HG03159 (cell line): ENCODE measurements at regions not wholly inside any gene's neighbourhood (a gene's known extent, or its start where the extent isn't known, plus 50 kb on each side); places are given as distances from the start of the nearest gene placed in this dataset.

Experiments
- ATAC-seq: cut with Tn5 transposase; IDR thresholded peaks from one replicate; pipeline ENCODE4 v1.9.1; 2021; ENCODE audit warnings: mild to moderate bottlenecking, moderate library complexity; ENCODE audit not compliant: unreplicated experiment

DNA sequence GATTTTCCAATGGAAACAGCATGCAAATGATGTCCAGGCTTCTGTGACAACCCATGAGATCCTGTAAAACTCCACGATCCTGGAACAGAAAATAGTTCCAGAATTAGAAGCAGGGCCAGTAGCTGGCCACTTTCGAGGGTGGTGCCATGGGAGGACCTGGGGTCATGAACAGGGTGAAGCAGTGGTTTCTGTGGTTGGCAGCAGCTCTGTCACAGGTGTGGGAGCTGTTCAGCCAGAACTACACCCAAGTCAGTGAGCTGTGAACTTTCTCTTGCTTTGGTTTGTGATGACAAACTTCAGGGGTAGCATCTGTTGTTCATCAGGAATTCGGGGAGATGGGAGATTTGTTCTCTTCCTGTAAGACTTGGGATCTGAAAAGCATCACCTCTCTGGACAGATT lies 314.4 kb upstream of the NT5C1B start:
- ATAC-seq, result peak; percentile 97

DNA sequence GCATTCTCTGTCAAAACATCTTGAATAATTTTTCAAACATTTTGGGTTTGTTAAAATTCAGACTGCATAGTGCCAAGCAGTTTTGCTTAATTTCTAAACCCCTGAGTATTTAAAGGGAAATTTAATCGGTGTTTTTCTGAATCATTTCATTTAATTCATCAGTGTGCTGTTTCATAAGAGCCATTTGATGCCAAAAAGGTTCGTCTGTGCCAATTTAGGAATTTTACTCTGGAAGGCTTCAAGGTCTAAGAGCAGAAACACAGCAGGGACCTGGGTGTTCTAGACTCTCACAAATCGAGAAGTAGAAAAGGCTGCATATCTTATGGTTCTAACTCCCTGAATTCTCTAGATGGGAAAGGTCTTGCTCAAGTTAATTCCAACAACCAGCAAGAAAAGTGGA lies 311.9 kb upstream of the NT5C1B start:
- no peak for ATAC-seq

DNA sequence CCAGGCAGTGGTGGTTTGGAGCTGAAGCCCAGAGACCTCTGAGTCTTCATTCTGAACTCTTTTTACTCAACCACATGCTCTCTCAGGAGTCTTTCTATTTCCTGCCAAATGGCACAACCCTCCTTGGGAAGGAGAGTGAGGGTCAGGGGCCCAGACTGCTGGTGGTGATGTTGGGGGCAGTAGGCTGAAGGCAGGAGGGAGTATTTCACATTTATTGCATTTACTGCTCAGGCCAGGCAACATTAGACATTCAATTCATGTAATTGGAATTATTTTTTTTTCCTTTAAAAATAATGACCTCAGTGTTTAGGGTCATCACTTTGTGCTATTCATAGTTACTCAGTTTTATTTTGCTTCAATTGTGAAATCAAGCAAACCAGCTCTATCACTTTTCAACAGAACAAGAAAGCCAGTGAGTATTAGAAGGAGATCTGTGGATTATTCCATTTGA lies 311.3 kb upstream of the NT5C1B start:
- ATAC-seq, result no peak

DNA sequence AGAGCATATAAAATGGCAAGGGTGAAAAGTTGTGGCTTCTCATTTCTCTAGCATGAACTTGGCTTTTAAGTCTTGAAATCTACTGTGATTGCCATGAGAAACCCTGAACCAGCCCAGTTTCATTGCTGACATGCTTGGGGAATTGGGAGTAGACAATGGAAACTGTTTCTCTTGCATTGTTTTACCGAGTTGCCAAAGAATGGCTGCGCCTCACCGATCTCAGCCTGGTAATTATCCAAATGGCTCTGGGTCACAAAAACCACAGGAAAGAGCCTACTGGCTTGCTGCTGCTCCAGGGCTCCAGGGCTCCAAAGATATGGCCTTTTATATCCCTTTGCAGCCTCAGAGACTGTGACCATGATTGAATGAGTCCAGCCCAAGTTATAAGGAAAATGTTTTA lies 310.4 kb upstream of the NT5C1B start:
- ATAC-seq, result no peak

DNA sequence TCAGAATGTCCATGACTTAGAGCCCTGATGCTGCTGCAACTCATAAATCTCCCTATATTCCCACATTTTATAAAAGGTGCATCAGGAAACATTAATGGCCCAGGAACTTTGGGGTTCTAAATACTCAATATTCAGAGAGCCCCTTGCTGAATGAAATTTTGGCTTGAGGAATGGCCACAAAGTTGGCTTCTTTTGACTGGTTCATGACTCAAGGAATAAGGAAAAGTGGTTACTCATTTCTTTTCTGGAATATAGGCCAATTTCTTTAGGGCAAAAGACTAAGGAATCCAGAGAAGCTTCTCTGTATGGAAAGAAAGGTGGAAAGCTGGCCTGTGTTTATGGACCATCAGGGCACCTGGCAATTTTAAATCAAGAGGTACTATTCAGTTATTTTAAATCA lies 308.9 kb upstream of the NT5C1B start:
- ATAC-seq, result no peak

DNA sequence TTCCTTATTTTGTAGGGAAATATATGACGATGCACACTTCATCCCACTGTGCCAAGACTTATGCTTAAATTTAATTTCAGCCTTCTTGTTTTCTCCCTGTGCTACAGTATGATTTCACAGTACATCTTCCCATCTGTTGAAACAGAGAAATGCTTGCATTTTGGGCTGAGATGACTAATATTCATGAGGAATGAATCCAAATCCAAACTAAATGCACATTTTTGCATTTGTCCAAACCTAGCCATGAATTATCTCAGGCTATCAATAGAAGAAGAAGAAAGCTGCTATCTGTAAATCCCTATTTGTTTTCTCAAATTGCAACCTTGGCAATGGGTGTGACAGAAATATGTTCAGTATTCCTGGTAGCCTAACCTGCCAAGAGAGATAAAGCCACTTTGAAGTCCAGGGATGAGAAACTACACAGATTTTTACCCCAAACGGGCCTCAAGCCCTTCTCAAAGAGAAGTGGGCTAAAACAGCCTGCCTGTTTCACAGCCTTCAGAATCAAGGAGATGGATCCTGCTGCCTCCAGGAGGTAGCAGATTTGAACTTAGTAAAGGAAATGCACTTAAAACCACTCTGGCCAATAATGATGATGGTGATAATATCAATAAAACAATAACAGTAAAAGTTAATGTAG lies 306.9 kb upstream of the NT5C1B start:
- no peak for ATAC-seq

DNA sequence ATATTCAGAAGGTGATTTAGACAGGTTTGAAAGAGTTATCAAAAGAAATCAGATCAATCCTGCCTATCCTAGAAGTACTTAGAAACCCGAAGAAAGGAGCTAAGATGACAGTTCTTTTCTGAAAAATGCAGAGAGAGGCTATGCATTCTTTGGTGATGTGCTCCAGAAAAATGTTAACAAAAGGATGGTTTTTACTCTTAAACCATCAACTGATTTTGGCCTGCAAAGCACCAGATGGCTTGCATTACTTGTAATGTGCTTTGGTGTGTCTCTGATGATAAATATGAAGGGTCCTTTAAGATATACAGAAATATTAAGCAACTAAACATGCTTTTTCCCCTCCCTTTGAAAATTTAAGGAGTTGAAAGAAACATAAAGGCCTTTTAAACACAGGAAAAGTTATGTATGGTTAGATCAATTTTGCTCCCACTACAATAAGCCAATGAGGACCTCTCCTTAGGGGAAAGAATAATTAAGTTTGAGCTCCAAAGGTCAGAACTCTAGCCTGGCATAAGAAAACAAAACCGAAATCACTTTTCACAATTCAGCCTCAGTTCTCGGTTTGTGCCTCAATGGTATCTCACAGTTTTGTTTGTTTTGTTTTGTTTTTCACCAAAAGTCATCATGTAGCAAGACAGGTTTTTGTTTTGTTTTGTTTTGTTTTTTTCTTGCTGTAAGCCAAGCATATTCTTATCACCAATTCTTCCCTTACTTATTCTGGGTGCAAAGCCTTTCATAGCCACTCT lies 302.4 kb upstream of the NT5C1B start:
- ATAC-seq, result no peak

DNA sequence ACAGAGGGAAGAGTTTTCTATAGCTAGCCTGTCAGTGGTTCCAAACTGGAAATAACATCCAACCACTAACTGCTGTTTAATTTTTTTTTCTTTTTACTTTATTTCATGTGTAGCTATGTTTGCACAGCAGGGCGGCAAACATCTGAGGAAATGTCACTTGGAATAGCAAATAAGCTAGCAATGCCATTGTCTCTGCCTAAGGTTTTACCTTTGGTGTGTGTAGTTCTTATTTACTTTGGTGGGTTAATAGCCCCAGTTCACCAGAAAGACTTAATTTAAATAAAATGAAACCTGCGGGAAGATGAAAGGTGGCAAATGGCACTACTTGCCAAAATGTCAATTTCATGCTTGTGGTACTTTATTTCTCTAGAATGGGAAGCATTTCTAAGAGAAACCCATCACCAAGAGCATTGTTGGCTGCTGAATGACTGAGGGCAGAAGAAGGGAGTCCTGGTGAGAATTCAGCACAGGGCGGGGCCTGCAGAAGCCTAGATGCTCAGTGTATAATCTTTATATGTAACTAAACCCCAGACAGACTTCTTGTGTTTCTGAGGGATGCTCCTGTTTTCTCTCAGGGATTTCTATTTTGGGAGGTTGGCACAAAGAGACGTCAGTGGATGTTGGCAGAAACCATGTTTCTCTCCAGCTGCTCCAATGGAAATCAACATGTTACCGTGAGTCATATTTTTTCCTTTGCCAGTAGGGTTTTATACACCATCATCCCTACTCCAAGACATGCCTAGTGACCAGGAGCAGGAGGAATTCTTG lies 300.4 kb upstream of the NT5C1B start:
- ATAC-seq, result no peak

DNA sequence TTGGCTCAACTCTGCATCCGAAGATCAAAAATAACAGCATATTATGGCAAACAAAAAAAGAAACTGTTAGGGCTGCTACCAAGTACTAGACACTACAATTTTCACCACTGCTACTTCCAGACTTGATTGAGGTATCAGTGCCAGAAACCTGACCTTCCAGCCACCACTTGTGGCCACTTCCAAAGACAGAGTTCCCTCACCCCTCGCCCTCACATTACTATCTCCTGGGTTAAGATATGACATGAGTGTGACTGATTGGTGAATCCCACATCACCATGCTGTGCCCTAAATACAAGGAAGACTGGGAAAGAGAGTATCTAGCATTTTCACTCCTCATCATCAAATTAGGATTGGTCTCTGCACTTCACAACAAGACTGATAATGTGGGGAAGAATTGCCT lies 296.1 kb upstream of the NT5C1B start:
- no peak for ATAC-seq

DNA sequence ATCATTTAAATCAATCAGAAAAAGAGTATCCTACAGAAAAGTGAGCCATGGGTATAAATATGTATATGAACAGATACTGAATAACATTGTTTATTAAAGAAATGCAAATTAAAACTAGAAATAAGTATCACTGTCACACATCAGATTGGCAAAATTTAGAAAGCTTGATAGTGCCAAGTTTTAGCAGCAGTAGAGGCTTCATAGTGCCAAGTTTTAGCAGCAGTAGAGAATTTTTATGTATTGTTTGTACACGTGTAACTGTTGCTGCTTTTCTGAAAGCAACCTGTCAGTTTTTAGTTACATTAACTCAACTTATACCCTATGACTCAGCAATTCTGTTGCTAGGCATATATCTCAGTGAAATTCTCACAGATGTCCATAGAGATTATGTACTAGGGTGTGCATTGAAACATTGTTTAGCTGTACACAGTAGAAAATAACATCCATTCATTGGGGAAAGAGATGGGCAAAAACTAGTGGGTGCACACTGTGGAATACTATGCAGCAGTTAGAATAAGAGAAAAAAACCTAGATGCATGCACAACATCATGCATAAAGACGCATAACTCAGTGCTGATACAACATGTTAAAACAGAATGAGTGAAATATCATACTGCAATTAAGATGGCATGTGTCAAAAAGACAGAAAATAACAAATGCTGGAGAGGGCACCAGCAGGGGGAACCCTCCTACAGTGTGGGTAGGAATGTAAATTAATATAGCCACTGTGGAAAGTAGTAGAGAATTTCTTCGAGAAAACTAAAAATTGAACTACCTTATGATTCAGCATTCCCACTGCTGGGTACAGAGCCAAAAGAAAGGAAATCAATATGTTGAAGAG lies 294.5 kb upstream of the NT5C1B start:
- ATAC-seq, result no peak

DNA sequence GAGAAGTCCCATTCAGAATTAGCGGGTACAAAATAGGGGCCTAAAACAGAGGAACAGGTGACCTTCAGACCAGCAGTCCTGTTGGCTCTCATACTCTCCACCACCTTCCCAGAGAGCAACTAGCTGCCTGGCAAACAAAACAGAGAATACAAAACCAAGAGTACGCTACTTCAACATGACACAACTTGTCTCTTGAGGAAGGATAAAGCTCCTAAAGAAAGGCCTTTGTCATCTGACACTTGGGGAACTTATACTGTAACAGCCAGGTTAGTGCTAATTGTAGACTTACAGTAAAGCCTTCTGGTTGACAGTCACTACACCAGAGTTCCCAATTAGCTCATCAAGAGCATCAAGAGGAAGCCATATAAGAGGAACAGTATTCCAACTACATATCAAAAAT lies 282.1 kb upstream of the NT5C1B start:
- ATAC-seq, result no peak

DNA sequence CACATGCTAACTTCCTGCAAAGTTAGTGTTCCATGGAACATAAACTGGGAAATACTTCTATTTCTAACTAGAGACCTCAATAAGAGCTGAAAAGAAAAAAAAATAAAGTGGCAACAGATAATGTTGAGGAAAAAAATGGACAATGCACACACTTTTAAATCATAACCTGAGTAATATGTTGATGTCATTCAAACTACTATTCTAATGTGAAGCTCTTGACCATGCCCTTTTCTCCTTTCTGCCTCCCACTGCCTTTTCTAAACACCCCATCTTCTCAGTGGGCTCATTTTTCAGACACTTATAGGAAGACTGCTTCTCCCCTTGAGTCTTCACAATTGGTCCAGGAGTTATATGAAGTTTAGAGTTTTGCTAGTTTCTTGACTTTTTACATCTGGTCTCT lies 280.9 kb upstream of the NT5C1B start:
- no peak for ATAC-seq

DNA sequence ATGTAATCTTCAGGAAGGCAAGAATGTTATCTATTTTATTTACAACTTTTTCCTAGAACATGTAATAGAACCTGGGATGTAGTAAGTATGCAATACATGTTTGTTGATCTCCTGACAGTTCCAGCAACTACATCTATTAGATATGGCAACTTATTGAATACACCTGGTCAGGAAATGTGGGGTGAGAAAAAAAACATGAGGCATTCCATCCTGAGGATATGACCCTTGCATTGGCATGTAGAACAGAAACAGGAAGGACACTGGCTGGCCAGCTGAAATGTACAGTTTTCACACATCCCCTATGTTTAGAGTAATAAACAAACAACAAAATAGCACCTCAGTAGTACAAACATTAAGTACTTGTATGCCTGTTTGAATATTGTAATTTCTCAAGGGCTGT lies 272.6 kb upstream of the NT5C1B start:
- ATAC-seq, result no peak

DNA sequence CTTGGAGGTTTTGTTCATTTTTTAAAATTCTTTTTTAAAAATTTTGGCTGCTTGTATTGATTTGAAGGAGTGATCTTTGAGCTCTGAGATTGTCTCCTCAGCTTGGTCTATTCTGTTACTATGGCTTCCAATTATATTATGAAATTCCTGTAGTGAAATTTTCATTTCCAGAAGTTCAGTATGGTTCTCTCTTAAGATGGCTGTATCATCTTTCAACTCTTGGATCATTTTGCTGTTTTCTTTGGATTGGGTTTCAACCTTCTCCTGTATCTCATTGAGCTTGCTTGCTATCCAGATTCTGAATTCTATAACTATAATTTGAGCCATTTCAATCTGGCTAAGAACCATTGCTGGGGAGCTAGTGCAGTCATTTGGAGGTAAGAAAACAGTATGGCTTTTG lies 270.8 kb upstream of the NT5C1B start:
- no peak for ATAC-seq

DNA sequence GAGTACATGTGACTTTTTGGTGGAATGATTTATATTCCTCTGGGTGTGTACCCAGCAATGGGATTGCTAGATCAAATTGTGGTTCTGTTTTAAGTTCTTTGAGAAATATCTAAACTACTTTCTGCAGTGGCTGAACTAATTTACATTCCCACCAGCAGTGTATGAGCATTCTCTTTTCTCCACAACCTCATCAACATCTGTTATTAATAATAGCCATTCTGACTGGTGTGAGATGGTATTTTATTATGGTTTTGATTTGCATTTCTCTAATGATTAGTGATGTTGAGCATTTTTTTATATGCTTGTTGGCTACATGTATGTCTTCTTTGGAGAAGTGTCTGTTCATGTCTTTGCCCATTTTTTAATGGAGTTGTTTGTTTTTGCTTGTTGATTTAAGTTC lies 267.4 kb upstream of the NT5C1B start:
- ATAC-seq, result no peak

DNA sequence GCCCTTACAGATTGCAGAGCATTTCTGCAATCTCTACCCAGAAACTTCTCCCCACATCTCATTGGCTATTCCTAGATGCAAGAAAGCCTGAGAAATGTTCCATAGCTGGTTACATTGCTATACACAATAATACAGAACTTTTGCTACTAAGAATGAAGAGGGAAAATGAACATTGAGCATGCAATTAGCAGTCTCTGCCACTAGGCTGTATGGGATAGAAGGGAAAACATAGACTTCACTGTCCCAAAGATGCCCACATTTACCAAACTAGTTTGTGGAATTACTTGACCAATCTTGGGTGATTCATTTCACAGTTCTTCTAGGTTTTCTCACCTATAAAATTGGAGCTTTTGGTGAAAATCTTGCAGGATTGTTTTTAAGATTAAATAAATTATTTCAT lies 265.7 kb upstream of the NT5C1B start:
- peak; percentile 30 for ATAC-seq

DNA sequence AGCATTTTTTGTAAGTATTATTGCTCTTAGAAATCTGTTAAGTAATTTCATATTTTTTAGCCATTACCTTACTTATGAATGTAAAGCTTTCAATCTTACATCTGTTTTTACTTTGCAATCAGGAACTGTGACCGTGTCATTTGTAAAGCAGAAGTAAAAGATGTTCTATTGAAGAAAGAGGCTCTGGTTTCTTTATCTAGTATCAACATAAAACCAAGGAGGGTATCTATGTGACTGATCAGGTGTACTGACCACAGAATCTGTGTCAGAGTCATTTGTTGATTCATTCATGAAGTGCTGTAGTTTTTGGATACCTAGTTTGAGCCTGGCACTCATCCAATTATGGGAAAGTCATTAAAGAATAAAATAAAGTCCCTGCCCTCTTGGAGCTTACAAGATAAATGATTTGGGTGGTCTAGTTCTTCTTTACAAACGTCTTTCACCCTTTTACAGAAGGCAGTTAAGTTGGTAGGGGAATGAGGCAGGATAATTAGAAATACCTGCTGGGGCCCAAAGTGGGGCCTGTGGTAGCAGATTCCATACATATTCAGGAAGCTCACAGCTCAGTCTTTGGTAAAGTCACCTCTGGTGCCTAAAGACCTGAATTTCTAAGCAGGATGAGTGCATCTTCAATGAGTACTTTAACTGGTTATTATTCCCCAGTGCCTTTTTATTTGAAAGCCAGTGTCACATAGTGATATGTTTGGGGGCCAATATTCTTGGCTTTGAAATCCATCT lies 260.6 kb upstream of the NT5C1B start:
- peak; percentile 98 for ATAC-seq

DNA sequence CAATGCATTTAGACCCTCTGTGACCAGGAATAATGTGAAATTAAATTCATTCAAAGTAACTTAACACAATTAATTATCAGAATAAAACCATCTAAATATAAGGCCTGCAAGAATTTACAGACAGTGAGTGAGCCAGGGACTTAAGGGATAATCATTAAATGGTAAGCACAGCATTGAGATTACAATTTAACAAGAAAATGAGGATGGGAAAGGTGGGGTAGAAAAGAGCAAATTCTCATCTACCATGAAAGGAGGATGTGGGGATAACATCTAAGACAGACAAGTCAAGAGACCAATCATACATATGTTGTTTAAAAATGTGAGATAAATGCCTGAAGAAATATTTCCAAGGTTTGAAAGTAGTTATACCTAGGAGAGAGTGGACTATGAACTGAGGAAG lies 259.3 kb upstream of the NT5C1B start:
- ATAC-seq, result no peak

DNA sequence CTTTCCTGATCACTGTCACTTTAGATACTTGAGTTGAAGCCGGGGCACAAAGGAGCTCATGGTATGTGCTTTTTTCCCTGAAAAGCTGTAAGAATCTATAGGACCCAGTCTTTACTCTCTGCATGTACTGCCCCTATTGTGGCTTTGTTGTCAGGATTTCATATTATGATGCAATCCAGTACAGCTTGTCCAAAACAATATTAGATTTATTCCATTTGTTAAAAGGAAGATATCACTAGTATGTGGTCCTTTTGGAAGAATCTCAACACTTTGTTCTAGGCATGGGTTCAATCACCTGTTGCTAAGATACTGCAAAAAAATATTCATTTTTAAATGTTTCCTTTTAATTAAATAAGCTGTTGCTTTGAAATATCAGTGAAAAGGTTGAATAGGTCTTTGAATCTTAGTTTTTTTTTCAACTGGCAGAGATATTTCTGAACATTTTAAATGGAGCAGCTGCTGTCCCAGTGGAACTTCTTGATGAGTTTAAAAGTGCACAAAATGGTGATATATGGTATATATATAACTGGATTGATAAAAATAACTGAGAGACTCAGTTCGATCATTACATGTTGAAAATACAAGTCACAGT lies 256.6 kb upstream of the NT5C1B start:
- no peak for ATAC-seq

DNA sequence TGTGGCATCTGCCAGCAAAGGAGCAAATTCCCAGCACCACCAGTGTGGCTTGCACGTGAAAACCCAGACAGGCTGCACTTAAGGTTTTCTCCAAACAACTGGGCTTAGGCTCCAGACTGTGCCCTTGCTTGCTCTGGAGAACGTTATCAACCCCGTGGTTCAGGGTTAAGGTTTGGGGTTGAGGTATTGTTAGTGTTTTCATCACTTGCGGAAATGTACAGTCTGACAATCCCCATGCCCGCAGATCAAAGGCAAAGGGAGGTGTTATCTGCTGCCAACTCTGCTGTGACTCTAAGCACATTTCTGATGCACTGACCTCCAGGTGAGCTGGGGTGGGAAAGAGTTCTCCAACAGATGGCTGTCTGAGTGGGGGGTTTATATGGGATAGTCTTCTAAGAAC lies 253.5 kb upstream of the NT5C1B start:
- no peak for ATAC-seq
